ENCODE measurements at regions not wholly inside any gene's neighbourhood (a gene's known extent, or its start where the extent isn't known, plus 50 kb on each side); places are given as distances from the start of the nearest gene placed in this dataset.

DNA sequence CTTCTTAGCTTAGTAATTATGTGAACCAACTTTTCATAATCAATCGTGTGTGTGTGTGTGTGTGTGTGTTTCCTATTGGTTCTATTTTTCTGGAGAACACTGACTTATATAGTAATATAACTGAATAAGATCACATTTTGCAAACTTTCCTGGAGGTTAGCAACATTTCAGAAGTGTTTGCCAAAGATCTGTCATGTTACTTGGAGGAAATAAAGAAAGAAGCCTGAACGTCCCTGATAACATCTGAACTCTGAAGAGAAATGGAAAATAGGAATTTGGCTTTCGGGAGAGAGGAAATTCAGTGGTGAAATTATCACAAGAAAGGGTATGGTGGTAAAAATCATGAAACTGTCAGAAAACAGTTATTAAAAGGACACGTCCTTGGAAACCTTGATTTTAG lies 984.4 kb upstream of the AUTS2 start:
- no peaks in the 10 kb centered on the region for H3K27me3 ChIP-seq (replicated peaks in 1 of 4; ENCODE audit: control insufficient read depth in 3 of 4, extremely low read depth in 1 of 4, insufficient read depth in 3 of 4, low read length in 3 of 4)
- no peak overlapping the region for H2BK15ac ChIP-seq (ENCODE audit: low read length)
- CTCF ChIA-PET (ENCODE audit: partially characterized antibody), result no interaction called here
- no peak overlapping the region for H4K8ac ChIP-seq (ENCODE audit: extremely low read depth, insufficient read depth, low read length)
- H3K18ac ChIP-seq (ENCODE audit: extremely low read depth, low read length), result no peak overlapping the region
- 76% methylated on average over 4 of the region's 4 CpGs; no CpG with 5 or more reads in 1 of the 2 experiments for WGBS, 2 experiments (ENCODE audit: extremely low coverage in 1 of 2, insufficient coverage in 1 of 2, insufficient read length in 1 of 2, insufficient replicate concordance in 2 of 2, low coverage in 1 of 2, low lambda C conversion rate in 2 of 2, missing lambda C conversion rate in 1 of 2)
- H3K23ac ChIP-seq (ENCODE audit: insufficient read length), result no peak overlapping the region
- FAIRE-seq, result no peak
- no peaks in the 10 kb centered on the region for H3K23me2 ChIP-seq (ENCODE audit: low read depth, low read length)
- no peak overlapping the region for H2BK12ac ChIP-seq (ENCODE audit: low read depth, low read length)
- H4K5ac ChIP-seq (ENCODE audit: insufficient read length, low read depth, low read length), result no peak overlapping the region
- H3K56ac ChIP-seq (replicated peaks; ENCODE audit: insufficient read length, low read depth, low read length), result no peak overlapping the region
- H3K4me3 ChIP-seq (ENCODE audit: extremely low read depth in 1 of 4, insufficient read depth in 2 of 4, low read depth in 3 of 4, low read length in 4 of 4), result no peak overlapping the region
- peaks cover 0 to 3% (median 0%) of the 10 kb centered on the region in 4 experiments; a peak in 1 of 7 replicates for H3K4me1 ChIP-seq (replicated peaks in 1 of 4; ENCODE audit: control insufficient read depth in 3 of 4, insufficient read depth in 4 of 4, low read length in 3 of 4)
- POLR2A ChIA-PET (ENCODE audit: partially characterized antibody), result no interaction called here
- H4K20me1 ChIP-seq (replicated peaks in 1 of 2; ENCODE audit: control insufficient read depth in 1 of 2, insufficient read depth in 2 of 2, low read length in 2 of 2), result no peaks in the 10 kb centered on the region
- H3K9me3 ChIP-seq (ENCODE audit: insufficient read depth in 2 of 2, low read depth in 1 of 2, low read length in 1 of 2), result no peaks in the 10 kb centered on the region; a peak in 1 of 4 replicates
- TF ChIP-seq CHD2 (IDR thresholded peaks at IDR 0.05; ENCODE audit: low read length) (no peak), SUZ12 (IDR thresholded peaks at IDR 0.05; ENCODE audit: low read length) (no peak), YY1 (IDR thresholded peaks at IDR 0.05; ENCODE audit: low read depth, low read length) (no peak), GABPA (IDR thresholded peaks at IDR 0.05; ENCODE audit: borderline replicate concordance, insufficient read depth, low read length) (no peak), SIN3A (conservative IDR thresholded peaks at IDR 0.05 in 1 of 2, IDR thresholded peaks at IDR 0.05 in 1 of 2; ENCODE audit: low read depth in 1 of 2, low read length in 2 of 2) (no peak), POLR2A (IDR thresholded peaks at IDR 0.05; ENCODE audit: control extremely low read depth in 1 of 2, low read depth in 2 of 2, low read length in 2 of 2) (no peak), SP2 (IDR thresholded peaks at IDR 0.05; ENCODE audit: low read length) (no peak), ASH2L (IDR thresholded peaks at IDR 0.05; ENCODE audit: low read length) (no peak), SRF (IDR thresholded peaks at IDR 0.05; ENCODE audit: low read depth, low read length) (no peak), TAF1 (IDR thresholded peaks at IDR 0.05; ENCODE audit: low read depth, low read length) (no peak), TEAD4 (IDR thresholded peaks at IDR 0.05; ENCODE audit: low read depth, low read length) (no peak), NRF1 (IDR thresholded peaks at IDR 0.05; ENCODE audit: low read depth, low read length) (no peak)
- TF ChIP-seq, protein P1, sequence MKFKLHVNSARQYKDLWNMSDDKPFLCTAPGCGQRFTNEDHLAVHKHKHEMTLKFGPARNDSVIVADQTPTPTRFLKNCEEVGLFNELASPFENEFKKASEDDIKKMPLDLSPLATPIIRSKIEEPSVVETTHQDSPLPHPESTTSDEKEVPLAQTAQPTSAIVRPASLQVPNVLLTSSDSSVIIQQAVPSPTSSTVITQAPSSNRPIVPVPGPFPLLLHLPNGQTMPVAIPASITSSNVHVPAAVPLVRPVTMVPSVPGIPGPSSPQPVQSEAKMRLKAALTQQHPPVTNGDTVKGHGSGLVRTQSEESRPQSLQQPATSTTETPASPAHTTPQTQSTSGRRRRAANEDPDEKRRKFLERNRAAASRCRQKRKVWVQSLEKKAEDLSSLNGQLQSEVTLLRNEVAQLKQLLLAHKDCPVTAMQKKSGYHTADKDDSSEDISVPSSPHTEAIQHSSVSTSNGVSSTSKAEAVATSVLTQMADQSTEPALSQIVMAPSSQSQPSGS (IDR thresholded peaks at IDR 0.05; ENCODE audit: low read length), result no peak
- TF ChIP-seq, protein P2, sequence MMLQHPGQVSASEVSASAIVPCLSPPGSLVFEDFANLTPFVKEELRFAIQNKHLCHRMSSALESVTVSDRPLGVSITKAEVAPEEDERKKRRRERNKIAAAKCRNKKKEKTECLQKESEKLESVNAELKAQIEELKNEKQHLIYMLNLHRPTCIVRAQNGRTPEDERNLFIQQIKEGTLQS (IDR thresholded peaks at IDR 0.05; ENCODE audit: insufficient read depth, low read depth, low read length), result no peak
- H4K91ac ChIP-seq (replicated peaks; ENCODE audit: insufficient read length, low read length), result no peak overlapping the region
- no peak overlapping the region for H3K14ac ChIP-seq (ENCODE audit: insufficient read length)
- no peak overlapping the region for H2AFZ ChIP-seq (ENCODE audit: low read length)
- no peaks in the 10 kb centered on the region for H3K79me1 ChIP-seq (ENCODE audit: low read depth, low read length)
- H2AK5ac ChIP-seq (ENCODE audit: low read depth, low read length), result no peak overlapping the region
- no peaks in the 10 kb centered on the region for H3K79me2 ChIP-seq (ENCODE audit: control insufficient read depth in 1 of 2, insufficient read depth in 2 of 2, low read length in 2 of 2)
- no peak for DNase-seq (ENCODE audit: low read depth in 1 of 2, low spot score in 2 of 2)
- H3K27ac ChIP-seq (ENCODE audit: low read depth, low read length), result no peak overlapping the region
- H3K4me2 ChIP-seq (ENCODE audit: insufficient read depth in 1 of 2, low read depth in 2 of 2, low read length in 2 of 2), result no peak overlapping the region
- no peak overlapping the region for H3K9ac ChIP-seq (replicated peaks in 1 of 4; ENCODE audit: extremely low read depth in 1 of 4, low read depth in 3 of 4, low read length in 3 of 4)
- no peak overlapping the region for H3K4ac ChIP-seq (replicated peaks; ENCODE audit: insufficient read length, low read depth, low read length)
- H2BK120ac ChIP-seq (replicated peaks; ENCODE audit: low read depth, low read length), result no peak overlapping the region
- no peaks in the 10 kb centered on the region for H3K36me3 ChIP-seq (ENCODE audit: control insufficient read depth in 2 of 4, insufficient read depth in 4 of 4, low read length in 3 of 4)
- H2BK5ac ChIP-seq (ENCODE audit: low read depth, low read length), result no peak overlapping the region
- H2BK20ac ChIP-seq (ENCODE audit: low read length), result no peak overlapping the region

All from H1 (cell line).